DOHH2 (cell line): ENCODE measurements at regions not wholly inside any gene's neighbourhood (a gene's known extent, or its start where the extent isn't known, plus 50 kb on each side); places are given as distances from the start of the nearest gene placed in this dataset.

Experiments
- CTCF ChIP-seq: fragments of 200-600 bp; sonication (generic); IDR thresholded peaks from one replicate; pipeline ENCODE4 v1.5.1; 2014; ENCODE audit warnings: antibody characterized with exemption, mild to moderate bottlenecking, low read depth, low read length; ENCODE audit not compliant: poor library complexity, severe bottlenecking
- EZH2phosphoT487 ChIP-seq: fragments of 200-600 bp; sonication (generic); IDR thresholded peaks from 2 replicates; pipeline ENCODE4 v1.6.1; 2017; ENCODE audit warnings: borderline replicate concordance, mild to moderate bottlenecking, antibody characterized with exemption, low read length, moderate library complexity, mixed read lengths

DNA sequence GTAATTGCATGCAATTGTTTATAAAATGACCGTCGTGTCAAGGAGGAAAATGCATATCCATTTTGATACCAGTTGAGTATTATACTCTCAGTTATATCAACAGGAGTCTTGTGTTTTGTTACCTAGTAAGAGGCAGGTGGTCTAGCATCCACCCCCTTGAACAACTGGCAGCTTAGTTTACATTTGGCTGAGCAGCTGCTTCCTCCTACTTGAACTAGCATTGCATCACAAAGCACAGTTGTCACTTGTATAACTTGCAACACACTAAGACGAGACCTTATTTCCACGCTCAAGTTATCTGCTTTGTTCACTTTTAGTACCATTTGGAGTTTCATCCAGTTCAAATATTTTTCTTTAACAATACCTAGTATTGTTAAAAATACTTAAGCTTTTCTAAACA is 75.4 kb upstream of the UBE2E3 start:
- no peak for TF ChIP-seq CTCF
- TF ChIP-seq EZH2phosphoT487: no peak
